HL-60 (cell line): ENCODE measurements at regions not wholly inside any gene's neighbourhood (a gene's known extent, or its start where the extent isn't known, plus 50 kb on each side); places are given as distances from the start of the nearest gene placed in this dataset.

Experiments used
- DNase-seq, 2 experiments: peaks; one replicate each; pipeline ENCODE4 v3.0.0-alpha.2; 2010 to 2020; ENCODE audit warnings: low read depth in 1 of 2, low spot score in 1 of 2
- H3K27ac ChIP-seq: fragments of 250-450 bp; sonication (Bioruptor Pico); replicated peaks from 2 replicates; pipeline ENCODE4 v1.5.1; 2020; ENCODE audit warnings: mild to moderate bottlenecking, moderate library complexity
- H3K27me3 ChIP-seq: fragments of 250-450 bp; sonication (Bioruptor Pico); 2 replicates; pipeline ENCODE4 v1.5.1; 2021; ENCODE audit warnings: mild to moderate bottlenecking, moderate library complexity; ENCODE audit not compliant: insufficient read depth, poor library complexity, severe bottlenecking
- H3K4me3 ChIP-seq: replicated peaks from 2 replicates; pipeline ENCODE4 v1.5.1; 2011; ENCODE audit warnings: mild to moderate bottlenecking, control low read depth, low read length; ENCODE audit not compliant: insufficient read depth
- CTCF ChIP-seq: IDR thresholded peaks from one replicate; pipeline ENCODE4 v1.5.1; 2011; ENCODE audit warnings: low read length, control low read depth, inconsistent platforms; ENCODE audit not compliant: insufficient read depth
- GABPA ChIP-seq: IDR thresholded peaks from 2 replicates; pipeline ENCODE4 v1.6.1; 2012; ENCODE audit warnings: low read depth
- POLR2AphosphoS5 ChIP-seq: IDR thresholded peaks from 2 replicates; pipeline ENCODE4 v1.6.1; 2012; ENCODE audit warnings: low read depth
- REST ChIP-seq: IDR thresholded peaks from 2 replicates; pipeline ENCODE4 v1.6.1; 2012; ENCODE audit warnings: low read depth; ENCODE audit not compliant: insufficient replicate concordance
- SPI1 ChIP-seq: IDR thresholded peaks from 2 replicates; pipeline ENCODE4 v1.6.1; 2012; ENCODE audit warnings: low read depth, mild to moderate bottlenecking, borderline replicate concordance

GRCh38 chrX:18065956-18066355, 154.7 kb downstream of the BEND2 start:
- Histone ChIP-seq H3K4me3 (no peak overlapping the region), H3K27ac (no peak overlapping the region), H3K27me3 (no peaks in the 10 kb centered on the region)
- TF ChIP-seq SPI1 (no peak), REST (no peak), POLR2AphosphoS5 (no peak), GABPA (no peak), CTCF (no peak)
- no peak for DNase-seq

DNA sequence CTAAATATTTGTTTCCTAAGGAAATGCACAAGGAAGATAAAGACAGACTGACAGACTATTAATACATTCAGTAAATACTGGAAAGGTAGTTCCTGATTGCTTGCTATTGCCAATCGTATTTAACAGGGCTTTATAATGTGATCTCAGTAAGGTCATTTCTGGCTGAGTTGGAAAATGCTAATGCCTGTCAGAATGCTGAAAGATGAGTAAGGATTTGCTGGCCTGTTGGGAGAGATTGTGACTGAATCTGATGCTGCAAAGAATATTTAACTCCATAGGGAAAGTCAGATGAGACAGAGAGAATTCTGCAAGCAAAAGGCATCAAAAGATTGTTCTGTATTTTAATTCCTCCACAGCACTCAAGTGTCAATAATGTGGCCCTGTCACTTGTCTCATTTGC, 169.0 kb downstream of the BEND2 start:
- TF ChIP-seq SPI1 = no peak
- TF ChIP-seq CTCF = no peak
- TF ChIP-seq REST = no peak
- no peak for TF ChIP-seq GABPA
- TF ChIP-seq POLR2AphosphoS5 = no peak
- H3K27ac ChIP-seq = no peak overlapping the region
- no peaks in the 10 kb centered on the region for H3K27me3 ChIP-seq
- DNase-seq = no peak
- no peak overlapping the region for H3K4me3 ChIP-seq

GRCh38 chrX:18047491-18047890, 173.2 kb downstream of the BEND2 start:
- Histone ChIP-seq H3K27ac (no peak overlapping the region), H3K27me3 (no peaks in the 10 kb centered on the region), H3K4me3 (no peak overlapping the region)
- TF ChIP-seq GABPA (no peak), SPI1 (no peak), CTCF (no peak), POLR2AphosphoS5 (no peak), REST (no peak)
- no peak for DNase-seq
